Endothelial cell of umbilical vein (primary cell): ENCODE measurements at regions not wholly inside any gene's neighbourhood (a gene's known extent, or its start where the extent isn't known, plus 50 kb on each side); places are given as distances from the start of the nearest gene placed in this dataset.

ENCODE experiments used
- BruUV-seq: library from RNA; stranded (reverse); fragments of 400-500 nt; replicated peaks from 2 replicates; lab custom pipeline; 2021; lab: Mats Ljungman, UMichigan
- CTCF ChIA-PET: fragments of 300-600, 350-600 bp; sonication (Branson Sonifier 250); formaldehyde crosslinking; loops from one replicate; lab custom pipeline; 2021; ENCODE audit warnings: antibody characterized with exemption, inconsistent platforms; lab: Charles Lee
- POLR2A ChIA-PET: fragments of 300-600, 350-600 bp; sonication (Branson Sonifier 250); formaldehyde crosslinking; loops from one replicate; lab custom pipeline; 2021; ENCODE audit warnings: antibody characterized with exemption, inconsistent platforms; lab: Charles Lee
- DNase-seq: peaks from one replicate; pipeline ENCODE4 v3.0.0-alpha.2; 2011; ENCODE audit warnings: low read depth, low spot score
- FAIRE-seq: peaks from 2 replicates; lab custom pipeline; 2011; peaks lifted over from hg19 to GRCh38; lab: Jason Lieb, UNC
- H2AFZ ChIP-seq: 2 replicates; pipeline ENCODE4 v1.6.0; 2012; ENCODE audit warnings: low read depth, low read length, control low read depth, inconsistent platforms
- H3K27ac ChIP-seq: 2 replicates; pipeline ENCODE4 v1.5.1; 2011; ENCODE audit warnings: low read depth, mild to moderate bottlenecking, control low read depth, low read length, moderate library complexity; ENCODE audit not compliant: insufficient read depth
- H3K27me3 ChIP-seq, 2 experiments: 2 replicates each; pipeline versions ENCODE4 v1.6.0 to v1.6.1; 2011; ENCODE audit warnings: low read length in 2 of 2, mixed read lengths in 1 of 2; ENCODE audit not compliant: control insufficient read depth in 2 of 2, insufficient read depth in 2 of 2
- H3K36me3 ChIP-seq, 2 experiments: 2 replicates in 1 of 2; 3 replicates in 1 of 2; pipeline ENCODE4 v1.5.1; 2011; ENCODE audit warnings: low read length in 2 of 2, mild to moderate bottlenecking in 1 of 2, moderate library complexity in 1 of 2; ENCODE audit not compliant: control insufficient read depth in 2 of 2, insufficient read depth in 2 of 2; ENCODE audit errors: extremely low read depth in 1 of 2
- H3K4me1 ChIP-seq: 3 replicates; pipeline ENCODE4 v1.5.1; 2011; ENCODE audit warnings: mild to moderate bottlenecking, low read length; ENCODE audit not compliant: control insufficient read depth, insufficient read depth; ENCODE audit errors: extremely low read depth
- H3K4me2 ChIP-seq: 2 replicates; pipeline ENCODE4 v1.6.1; 2011; ENCODE audit warnings: low read length, control low read depth, mixed read lengths; ENCODE audit not compliant: insufficient read depth
- H3K4me3 ChIP-seq, 3 experiments: fragments of 200-600 bp in 1 of 3; sonication (generic), shearing (Covaris generic) in 1 of 3; replicated peaks in 1 of 3; 2 replicates each; pipeline ENCODE4 v1.5.1; 2011 to 2016; ENCODE audit warnings: control low read depth in 3 of 3, low read length in 3 of 3, mild to moderate bottlenecking in 2 of 3, inconsistent platforms in 1 of 3, low read depth in 1 of 3, moderate library complexity in 1 of 3; ENCODE audit not compliant: insufficient read depth in 1 of 3
- H3K79me2 ChIP-seq: 2 replicates; pipeline ENCODE4 v1.6.0; 2012; ENCODE audit warnings: low read length, inconsistent platforms; ENCODE audit not compliant: control insufficient read depth, insufficient read depth
- H3K9ac ChIP-seq: replicated peaks from 2 replicates; pipeline ENCODE3; 2011; ENCODE audit warnings: low read length, control low read depth; ENCODE audit not compliant: insufficient read depth; ENCODE audit errors: extremely low read depth
- H3K9me1 ChIP-seq: replicated peaks from 3 replicates; pipeline ENCODE4 v1.6.0; 2011; ENCODE audit warnings: mild to moderate bottlenecking, low read length; ENCODE audit not compliant: control insufficient read depth, insufficient read depth; ENCODE audit errors: extremely low read depth
- H3K9me3 ChIP-seq: replicated peaks from 2 replicates; pipeline ENCODE4 v1.5.1; 2012; ENCODE audit warnings: low read length, inconsistent platforms; ENCODE audit not compliant: control insufficient read depth, insufficient read depth
- H4K20me1 ChIP-seq: replicated peaks from 2 replicates; pipeline ENCODE3; 2011; ENCODE audit warnings: mild to moderate bottlenecking, low read length; ENCODE audit not compliant: control insufficient read depth, insufficient read depth; ENCODE audit errors: extremely low read depth
- EZH2 ChIP-seq: IDR thresholded peaks from 2 replicates; pipeline ENCODE4 v1.6.1; 2012; ENCODE audit warnings: borderline replicate concordance, low read depth, mild to moderate bottlenecking, moderate library complexity, low read length, inconsistent platforms; ENCODE audit not compliant: severe bottlenecking
- FOS ChIP-seq: IDR thresholded peaks from 2 replicates; pipeline ENCODE4 v1.6.1; 2011; ENCODE audit warnings: mild to moderate bottlenecking, low read length, moderate library complexity, borderline replicate concordance; ENCODE audit not compliant: insufficient read depth
- GATA2 ChIP-seq: IDR thresholded peaks from 2 replicates; pipeline ENCODE4 v1.7.0; 2011; ENCODE audit warnings: low read depth, mild to moderate bottlenecking, moderate library complexity, mixed read lengths, low read length; ENCODE audit not compliant: insufficient read length, insufficient read depth
- JUN ChIP-seq: IDR thresholded peaks from 2 replicates; pipeline ENCODE4 v1.6.1; 2011; ENCODE audit warnings: borderline replicate concordance, low read depth; ENCODE audit not compliant: insufficient read length, insufficient read depth
- MYC ChIP-seq: IDR thresholded peaks from one replicate; pipeline ENCODE4 v1.6.1; 2011; ENCODE audit warnings: mild to moderate bottlenecking, low read depth, low read length
- POLR2A ChIP-seq: IDR thresholded peaks from 2 replicates; pipeline ENCODE4 v1.6.1; 2012; ENCODE audit warnings: low read depth, mild to moderate bottlenecking, control low read depth, low read length
- POLR2AphosphoS5 ChIP-seq: IDR thresholded peaks from 2 replicates; pipeline ENCODE4 v1.6.1; 2012; ENCODE audit warnings: low read depth, mild to moderate bottlenecking, control low read depth, low read length, moderate library complexity; ENCODE audit not compliant: insufficient read depth
- dilution Hi-C: fragments of 300-500 bp; cut with MboI; formaldehyde crosslinking; loops from one replicate; pipeline ENCODE4 v1.15.0; 2019; ENCODE audit warnings: low sequenced_read_pairs; ENCODE audit not compliant: extremely low pct_ligation_motif_present
- intact Hi-C: fragments of 100-400 bp; cut with micrococcal nuclease; formaldehyde crosslinking; loops from one replicate; pipeline ENCODE4 v1.10.0; 2022
- TF ChIP-seq, protein P1 (sequence below), 2 donors: IDR thresholded peaks; 1 replicate in 1 of 2; 2 replicates in 1 of 2; pipeline ENCODE4 v1.5.1; 2011; ENCODE audit warnings: low read length in 2 of 2, mild to moderate bottlenecking in 2 of 2, moderate library complexity in 2 of 2, control low read depth in 1 of 2, inconsistent platforms in 1 of 2, low read depth in 1 of 2; ENCODE audit not compliant: insufficient read depth in 1 of 2; ENCODE audit errors: extremely low read depth in 1 of 2
- TF ChIP-seq, protein P2 (sequence below): IDR thresholded peaks from 2 replicates; pipeline ENCODE4 v1.6.1; 2011; ENCODE audit not compliant: insufficient read depth, insufficient read length

DNA sequence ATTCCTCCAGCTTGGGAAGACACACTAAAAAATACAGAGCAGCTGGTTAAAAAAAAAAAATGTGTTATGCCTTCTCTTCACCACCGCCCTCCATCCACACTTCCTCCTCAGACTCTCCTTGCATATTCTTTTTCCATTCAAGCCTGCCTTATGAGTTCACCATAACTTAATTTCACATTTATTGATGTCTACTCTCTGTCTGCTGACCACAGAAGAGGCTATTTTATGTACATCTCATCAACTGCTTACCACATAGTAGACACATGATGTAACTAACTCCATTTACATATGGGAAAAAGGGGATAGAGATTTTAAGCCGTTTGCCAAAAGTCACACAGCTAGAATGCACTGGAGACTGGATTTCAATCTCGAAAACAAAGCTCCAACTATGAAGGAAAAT lies 409.8 kb downstream of the CDH11 start:
- Histone ChIP-seq H3K9ac (no peak overlapping the region), H3K4me3 (no peak overlapping the region), H3K9me3 (no peaks in the 10 kb centered on the region), H3K27ac (no peak overlapping the region), H3K36me3 (no peaks in the 10 kb centered on the region), H2AFZ (no peak overlapping the region), H3K4me1 (no peaks in the 10 kb centered on the region), H4K20me1 (no peaks in the 10 kb centered on the region), H3K4me2 (no peak overlapping the region), H3K9me1 (no peaks in the 10 kb centered on the region), H3K27me3 (no peaks in the 10 kb centered on the region), H3K79me2 (no peaks in the 10 kb centered on the region)
- BruUV-seq, result no TSS peak
- no peak for TF ChIP-seq FOS
- TF ChIP-seq POLR2A, result no peak
- TF ChIP-seq JUN, result no peak
- TF ChIP-seq EZH2, result no peak
- no peak for TF ChIP-seq MYC
- TF ChIP-seq, protein P1, sequence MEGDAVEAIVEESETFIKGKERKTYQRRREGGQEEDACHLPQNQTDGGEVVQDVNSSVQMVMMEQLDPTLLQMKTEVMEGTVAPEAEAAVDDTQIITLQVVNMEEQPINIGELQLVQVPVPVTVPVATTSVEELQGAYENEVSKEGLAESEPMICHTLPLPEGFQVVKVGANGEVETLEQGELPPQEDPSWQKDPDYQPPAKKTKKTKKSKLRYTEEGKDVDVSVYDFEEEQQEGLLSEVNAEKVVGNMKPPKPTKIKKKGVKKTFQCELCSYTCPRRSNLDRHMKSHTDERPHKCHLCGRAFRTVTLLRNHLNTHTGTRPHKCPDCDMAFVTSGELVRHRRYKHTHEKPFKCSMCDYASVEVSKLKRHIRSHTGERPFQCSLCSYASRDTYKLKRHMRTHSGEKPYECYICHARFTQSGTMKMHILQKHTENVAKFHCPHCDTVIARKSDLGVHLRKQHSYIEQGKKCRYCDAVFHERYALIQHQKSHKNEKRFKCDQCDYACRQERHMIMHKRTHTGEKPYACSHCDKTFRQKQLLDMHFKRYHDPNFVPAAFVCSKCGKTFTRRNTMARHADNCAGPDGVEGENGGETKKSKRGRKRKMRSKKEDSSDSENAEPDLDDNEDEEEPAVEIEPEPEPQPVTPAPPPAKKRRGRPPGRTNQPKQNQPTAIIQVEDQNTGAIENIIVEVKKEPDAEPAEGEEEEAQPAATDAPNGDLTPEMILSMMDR (IDR thresholded peaks at IDR 0.05; ENCODE audit: extremely low read depth in 1 of 2, insufficient read depth in 1 of 2, low read depth in 1 of 2, low read length in 2 of 2), result no peak
- TF ChIP-seq GATA2, result no peak
- TF ChIP-seq, protein P2, sequence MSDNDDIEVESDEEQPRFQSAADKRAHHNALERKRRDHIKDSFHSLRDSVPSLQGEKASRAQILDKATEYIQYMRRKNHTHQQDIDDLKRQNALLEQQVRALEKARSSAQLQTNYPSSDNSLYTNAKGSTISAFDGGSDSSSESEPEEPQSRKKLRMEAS, result no peak
- TF ChIP-seq POLR2AphosphoS5, result no peak
- DNase-seq, result no peak
- dilution Hi-C loops, result no loop called here
- ChIA-PET POLR2A (no interaction called here), CTCF (no interaction called here)
- intact Hi-C loops, result no loop called here
- FAIRE-seq, result no peak
